ENCODE measurements at regions not wholly inside any gene's neighbourhood (a gene's known extent, or its start where the extent isn't known, plus 50 kb on each side); places are given as distances from the start of the nearest gene placed in this dataset.
"Not testable (repeated sequence)": the region's sequence is repeated elsewhere in the genome, so short reads cannot be mapped to it uniquely, and the experiment has no call there.

- no peak for DNase-seq (ENCODE audit: low spot score)
These were observed 364.7 kb upstream of the SASH1 start for GRCh38 chr6:147977851-147978465.

GRCh38 chr6:147979966-147980365 is 362.7 kb upstream of the SASH1 start:
- no peak for DNase-seq (ENCODE audit: low spot score)

GRCh38 chr6:147983581-147984366 is 358.9 kb upstream of the SASH1 start:
- DNase-seq (ENCODE audit: low spot score), result no peak

GRCh38 chr6:147986846-147987245 is 355.8 kb upstream of the SASH1 start:
- DNase-seq (ENCODE audit: low spot score), result no peak

GRCh38 chr6:147990159-147990558 is 352.5 kb upstream of the SASH1 start:
- no peak for DNase-seq (ENCODE audit: low spot score)

GRCh38 chr6:147991961-147992360 is 350.7 kb upstream of the SASH1 start:
- DNase-seq (ENCODE audit: low spot score), result no peak

GRCh38 chr6:147999001-147999540 is 343.6 kb upstream of the SASH1 start:
- no peak for DNase-seq (ENCODE audit: low spot score)

- no peak for DNase-seq (ENCODE audit: low spot score)
These were observed 340.6 kb upstream of the SASH1 start for GRCh38 chr6:148001844-148002642.

- DNase-seq (ENCODE audit: low spot score), result no peak
These were observed 338.0 kb upstream of the SASH1 start for GRCh38 chr6:148004651-148005050.

GRCh38 chr6:148005806-148006205 is 336.8 kb upstream of the SASH1 start:
- DNase-seq (ENCODE audit: low spot score), result no peak

GRCh38 chr6:148010516-148010915 is 332.1 kb upstream of the SASH1 start:
- not testable (repeated sequence) for DNase-seq (ENCODE audit: low spot score)

- DNase-seq (ENCODE audit: low spot score), result no peak
These were observed 326.6 kb upstream of the SASH1 start for GRCh38 chr6:148016013-148016412.

GRCh38 chr6:148021165-148021564 is 321.5 kb upstream of the SASH1 start:
- DNase-seq (ENCODE audit: low spot score), result no peak

- DNase-seq (ENCODE audit: low spot score), result no peak
These were observed 320.9 kb upstream of the SASH1 start for GRCh38 chr6:148021699-148022098.

GRCh38 chr6:148022279-148022678 is 320.4 kb upstream of the SASH1 start:
- DNase-seq (ENCODE audit: low spot score), result not testable (repeated sequence)

GRCh38 chr6:148027201-148027600 is 315.4 kb upstream of the SASH1 start:
- no peak for DNase-seq (ENCODE audit: low spot score)

GRCh38 chr6:148035806-148036390 is 306.7 kb upstream of the SASH1 start:
- no peak for DNase-seq (ENCODE audit: low spot score)

GRCh38 chr6:148037496-148037895 is 305.1 kb upstream of the SASH1 start:
- DNase-seq (ENCODE audit: low spot score), result no peak

GRCh38 chr6:148041546-148041945 is 301.1 kb upstream of the SASH1 start:
- DNase-seq (ENCODE audit: low spot score), result no peak

GRCh38 chr6:148042536-148042935 is 300.1 kb upstream of the SASH1 start:
- no peak for DNase-seq (ENCODE audit: low spot score)

- DNase-seq (ENCODE audit: low spot score), result no peak
These were observed 298.3 kb upstream of the SASH1 start for GRCh38 chr6:148044261-148044751.

GRCh38 chr6:148044921-148045320 is 297.7 kb upstream of the SASH1 start:
- no peak for DNase-seq (ENCODE audit: low spot score)

Data from hematopoietic multipotent progenitor cell treated with erythropoietin and hydrocortisone succinate and interleukin-3 and kit ligand, for 15 days (in vitro differentiated cells).